Left lung (tissue), 4 donors: ENCODE measurements at regions not wholly inside any gene's neighbourhood (a gene's known extent, or its start where the extent isn't known, plus 50 kb on each side); places are given as distances from the start of the nearest gene placed in this dataset.

ENCODE experiments used
- ATAC-seq: fragments of 200-7000 bp; cut with Tn5 transposase; one replicate; pipeline ENCODE4 v1.9.1; 2020; ENCODE audit warnings: moderate library complexity
- DNase-seq, 4 donors: peaks; one replicate each; pipeline ENCODE4 v3.0.0-alpha.2; 2013 to 2020
- H3K27ac ChIP-seq, 2 donors: fragments of 200-600 bp; sonication (generic) in 1 of 2; one replicate each; pipeline versions ENCODE4 v1.5.0 to v1.8.0; 2020 to 2021
- H3K27me3 ChIP-seq, 2 donors: fragments of 200-600 bp; sonication (generic) in 1 of 2; one replicate each; pipeline versions ENCODE4 v1.5.0 to v1.8.0; 2020 to 2021
- H3K36me3 ChIP-seq, 2 donors: fragments of 200-600 bp; sonication (generic) in 1 of 2; one replicate each; pipeline versions ENCODE4 v1.5.0 to v1.8.0; 2020 to 2021
- H3K4me1 ChIP-seq, 2 donors: fragments of 200-600 bp; one replicate each; pipeline ENCODE4 v1.8.0; 2021
- H3K4me3 ChIP-seq, 2 donors: fragments of 200-600 bp; sonication (generic) in 1 of 2; one replicate each; pipeline versions ENCODE4 v1.5.0 to v1.8.0; 2020 to 2021; ENCODE audit warnings: mild to moderate bottlenecking in 1 of 2
- H3K9me3 ChIP-seq, 2 donors: fragments of 200-600 bp; sonication (generic) in 1 of 2; one replicate each; pipeline versions ENCODE4 v1.5.0 to v1.8.0; 2020 to 2021
- intact Hi-C, 2 donors: fragments of 100-400 bp; cut with DNase I; formaldehyde crosslinking; loops; one replicate each; pipeline versions ENCODE4 v1.11.2 to v1.14.2; 2022
- TF ChIP-seq, protein P1 (sequence below), 2 donors: fragments of 200-600 bp; sonication (generic) in 1 of 2; IDR thresholded peaks; one replicate each; pipeline versions ENCODE4 v1.5.0 to v1.8.0; 2021; ENCODE audit warnings: antibody characterized with exemption in 2 of 2
- donor health status: DM: no; HTN: yes; CAD: no.
- donor health status: DM: no; HTN: no; CAD: no.

DNA sequence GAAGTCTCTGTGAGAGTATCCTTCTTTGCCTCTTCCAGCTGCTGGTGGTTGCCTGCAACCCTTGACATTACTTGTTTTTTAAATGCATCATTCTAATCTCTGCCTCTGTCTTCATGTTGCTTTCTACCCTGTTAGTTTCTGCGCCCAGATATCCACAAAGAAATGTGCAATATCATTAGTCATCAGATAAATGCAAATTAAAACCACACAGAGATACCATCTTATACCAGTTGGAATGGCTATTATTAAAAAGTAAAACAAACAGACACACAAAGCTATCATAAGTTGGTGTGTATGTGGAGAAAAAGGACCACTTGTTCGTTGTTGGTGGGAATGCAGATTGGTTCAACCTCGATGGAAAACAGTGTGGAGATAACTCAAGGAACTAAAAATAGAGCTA, 517.4 kb downstream of the FAT4 start:
- DNase-seq (no peak), ATAC-seq (no peak)
- TF ChIP-seq, protein P1, sequence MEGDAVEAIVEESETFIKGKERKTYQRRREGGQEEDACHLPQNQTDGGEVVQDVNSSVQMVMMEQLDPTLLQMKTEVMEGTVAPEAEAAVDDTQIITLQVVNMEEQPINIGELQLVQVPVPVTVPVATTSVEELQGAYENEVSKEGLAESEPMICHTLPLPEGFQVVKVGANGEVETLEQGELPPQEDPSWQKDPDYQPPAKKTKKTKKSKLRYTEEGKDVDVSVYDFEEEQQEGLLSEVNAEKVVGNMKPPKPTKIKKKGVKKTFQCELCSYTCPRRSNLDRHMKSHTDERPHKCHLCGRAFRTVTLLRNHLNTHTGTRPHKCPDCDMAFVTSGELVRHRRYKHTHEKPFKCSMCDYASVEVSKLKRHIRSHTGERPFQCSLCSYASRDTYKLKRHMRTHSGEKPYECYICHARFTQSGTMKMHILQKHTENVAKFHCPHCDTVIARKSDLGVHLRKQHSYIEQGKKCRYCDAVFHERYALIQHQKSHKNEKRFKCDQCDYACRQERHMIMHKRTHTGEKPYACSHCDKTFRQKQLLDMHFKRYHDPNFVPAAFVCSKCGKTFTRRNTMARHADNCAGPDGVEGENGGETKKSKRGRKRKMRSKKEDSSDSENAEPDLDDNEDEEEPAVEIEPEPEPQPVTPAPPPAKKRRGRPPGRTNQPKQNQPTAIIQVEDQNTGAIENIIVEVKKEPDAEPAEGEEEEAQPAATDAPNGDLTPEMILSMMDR (IDR thresholded peaks at IDR 0.05), result no peak
- intact Hi-C loops, result no loop called here
- Histone ChIP-seq H3K36me3 (no peaks in the 10 kb centered on the region), H3K27ac (no peak overlapping the region), H3K9me3 (peaks cover 0 to 2% of the 10 kb centered on the region in 2 donors), H3K27me3 (no peaks in the 10 kb centered on the region), H3K4me3 (no peak overlapping the region), H3K4me1 (no peaks in the 10 kb centered on the region)

DNA sequence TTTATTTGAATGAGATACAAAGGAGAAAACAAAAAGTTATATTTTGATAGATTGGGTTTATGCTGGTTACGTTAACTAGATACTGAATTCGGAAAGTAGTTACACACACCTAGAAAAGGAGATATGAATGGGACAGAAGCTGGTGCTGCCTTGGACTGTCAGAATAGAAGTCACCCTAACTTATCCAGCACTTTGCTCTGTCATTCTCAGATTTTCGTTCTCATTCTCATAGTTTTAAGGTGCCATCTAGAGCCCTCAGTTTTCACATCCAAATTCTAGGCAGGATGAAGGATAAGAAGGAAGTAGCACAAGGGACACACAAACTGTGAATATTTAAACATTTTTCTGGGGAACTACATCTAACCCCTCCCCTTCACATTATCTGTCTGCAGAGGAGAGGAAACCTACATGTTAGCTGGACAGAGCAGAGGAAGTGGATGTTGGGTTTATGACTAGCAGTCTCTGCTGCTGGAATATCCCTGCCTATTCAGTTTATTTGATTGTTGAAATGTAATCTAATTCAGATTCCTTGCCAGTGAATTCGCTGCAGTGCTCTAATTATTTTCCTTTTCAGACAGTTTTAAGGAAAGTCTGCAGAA, 521.9 kb downstream of the FAT4 start:
- no peak overlapping the region for H3K27ac ChIP-seq
- H3K36me3 ChIP-seq, result no peaks in the 10 kb centered on the region
- DNase-seq (no peak), ATAC-seq (no peak)
- no peak overlapping the region for H3K4me3 ChIP-seq
- TF ChIP-seq, protein P1 (IDR thresholded peaks at IDR 0.05), result no peak
- no peaks in the 10 kb centered on the region for H3K27me3 ChIP-seq
- intact Hi-C loops, result no loop called here
- H3K4me1 ChIP-seq, result no peaks in the 10 kb centered on the region
- peaks cover 0 to 2% of the 10 kb centered on the region in 2 donors for H3K9me3 ChIP-seq

DNA sequence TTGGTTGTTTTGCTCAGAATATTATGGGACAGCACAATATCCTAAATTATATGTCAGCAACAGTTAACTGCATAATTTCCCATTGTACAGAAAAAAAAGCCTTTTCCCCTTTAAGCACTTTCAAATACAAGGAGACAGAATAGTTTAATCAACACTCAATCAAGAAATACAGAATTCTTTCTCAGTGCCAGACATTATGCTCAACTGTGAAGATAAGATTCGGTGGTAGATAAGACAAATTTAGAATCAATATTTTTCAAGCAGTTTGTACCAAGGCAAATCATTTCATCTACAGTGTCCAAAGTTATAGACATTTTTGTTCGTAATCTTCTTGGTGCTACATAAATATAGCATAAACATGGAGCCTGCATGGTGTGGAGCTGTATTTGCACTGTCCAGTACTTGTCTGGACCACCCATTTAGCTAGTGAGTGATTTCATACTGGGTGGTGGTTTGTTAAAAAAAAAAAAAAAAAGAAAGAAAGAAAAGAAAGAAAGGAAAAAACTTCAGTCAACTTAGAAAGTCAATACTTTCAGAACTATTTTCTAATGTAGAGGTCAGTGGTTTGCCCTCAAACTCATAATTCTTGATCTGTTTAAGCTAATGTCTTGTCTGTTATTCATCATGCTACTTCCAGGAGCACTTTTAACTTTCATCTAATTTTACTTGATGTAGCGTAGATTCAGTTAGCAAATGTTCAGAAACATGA, 522.9 kb downstream of the FAT4 start:
- Histone ChIP-seq H3K27ac (no peak overlapping the region), H3K36me3 (no peaks in the 10 kb centered on the region), H3K4me3 (no peak overlapping the region), H3K27me3 (no peaks in the 10 kb centered on the region), H3K9me3 (peaks cover 0 to 2% of the 10 kb centered on the region in 2 donors), H3K4me1 (no peaks in the 10 kb centered on the region)
- ATAC-seq (peak; percentile 21), DNase-seq (no peak)
- intact Hi-C loops, result no loop called here
- TF ChIP-seq, protein P1 (IDR thresholded peaks at IDR 0.05), result no peak

DNA sequence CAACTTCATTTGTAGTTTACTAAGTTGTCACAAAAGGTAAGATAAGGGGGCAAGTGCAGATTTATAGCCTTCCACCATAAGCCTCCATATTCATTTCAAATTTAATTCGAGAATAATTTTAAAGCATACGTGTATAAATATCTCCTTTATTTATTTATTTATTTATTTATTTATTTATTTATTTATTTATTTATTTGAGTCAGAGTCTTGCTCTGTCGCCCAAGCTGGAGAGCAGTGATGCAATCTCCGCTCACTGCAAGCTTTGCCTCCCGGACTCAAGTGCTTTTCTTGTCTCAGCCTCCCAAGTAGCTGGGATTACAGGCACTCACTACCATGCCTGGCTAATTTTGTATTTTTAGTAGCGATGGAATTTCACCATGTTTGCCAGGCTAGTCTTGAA, 523.4 kb downstream of the FAT4 start:
- Histone ChIP-seq H3K27ac (no peak overlapping the region), H3K9me3 (peaks cover 0 to 2% of the 10 kb centered on the region in 2 donors), H3K27me3 (no peaks in the 10 kb centered on the region), H3K4me1 (no peaks in the 10 kb centered on the region), H3K36me3 (no peaks in the 10 kb centered on the region), H3K4me3 (no peak overlapping the region)
- intact Hi-C loops, result no loop called here
- TF ChIP-seq, protein P1 (IDR thresholded peaks at IDR 0.05), result no peak
- DNase-seq (no peak), ATAC-seq (no peak)

DNA sequence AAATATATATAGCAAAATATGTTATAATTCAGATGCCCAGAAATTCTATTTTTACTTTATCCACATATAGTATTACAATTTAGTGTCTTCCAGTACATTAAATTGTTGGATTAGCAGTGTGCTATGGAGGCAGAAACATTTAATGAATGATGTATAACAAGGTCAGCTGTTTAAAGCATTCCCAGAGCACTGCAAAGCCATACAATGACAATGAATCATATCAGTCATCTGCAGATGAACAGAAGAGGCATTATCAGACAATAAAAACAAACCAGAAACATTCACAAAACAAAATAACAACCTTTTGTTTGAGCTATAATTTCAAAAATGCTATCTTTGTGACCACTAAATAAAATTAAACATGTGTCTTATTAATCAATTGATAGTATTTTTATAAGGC, 524.2 kb downstream of the FAT4 start:
- no peak overlapping the region for H3K4me3 ChIP-seq
- H3K9me3 ChIP-seq, result peaks cover 0 to 2% of the 10 kb centered on the region in 2 donors
- H3K27me3 ChIP-seq, result no peaks in the 10 kb centered on the region
- DNase-seq (no peak), ATAC-seq (no peak)
- TF ChIP-seq, protein P1 (IDR thresholded peaks at IDR 0.05), result no peak
- no peaks in the 10 kb centered on the region for H3K4me1 ChIP-seq
- H3K27ac ChIP-seq, result no peak overlapping the region
- intact Hi-C loops, result no loop called here
- H3K36me3 ChIP-seq, result no peaks in the 10 kb centered on the region
